M059J (cell line): ENCODE measurements at regions not wholly inside any gene's neighbourhood (a gene's known extent, or its start where the extent isn't known, plus 50 kb on each side); places are given as distances from the start of the nearest gene placed in this dataset.
"Not testable (repeated sequence)": the region's sequence is repeated elsewhere in the genome, so short reads cannot be mapped to it uniquely, and the experiment has no call there.

Source experiments
- DNase-seq: peaks from one replicate; pipeline ENCODE4 v3.0.0-alpha.2; 2012; ENCODE audit warnings: low read depth

GRCh38 chr9:15033316-15033715 is 123.1 kb upstream of the FREM1 start:
- no peak for DNase-seq

GRCh38 chr9:15032860-15033259 is 122.6 kb upstream of the FREM1 start:
- DNase-seq, result no peak

- DNase-seq, result no peak
Measured at GRCh38 chr9:15021146-15021545, 110.9 kb upstream of the FREM1 start.

- no peak for DNase-seq
Measured at GRCh38 chr9:15018096-15018637, 107.9 kb upstream of the FREM1 start.

- no peak for DNase-seq
Measured at GRCh38 chr9:15010581-15010980, 100.4 kb upstream of the FREM1 start.

GRCh38 chr9:15007698-15008097 is 97.5 kb upstream of the FREM1 start:
- DNase-seq, result no peak

GRCh38 chr9:14994738-14995137 is 84.5 kb upstream of the FREM1 start:
- DNase-seq, result no peak

GRCh38 chr9:14993901-14994554 is 83.8 kb upstream of the FREM1 start:
- DNase-seq, result no peak

- peak; percentile 81 for DNase-seq
Measured at GRCh38 chr9:14993061-14993800, 83.0 kb upstream of the FREM1 start.

GRCh38 chr9:14992516-14992915 is 82.3 kb upstream of the FREM1 start:
- DNase-seq, result peak; percentile 0

GRCh38 chr9:14992081-14992480 is 81.9 kb upstream of the FREM1 start:
- DNase-seq, result peak; percentile 5

GRCh38 chr9:14990647-14991046 is 80.4 kb upstream of the FREM1 start:
- DNase-seq, result peak; percentile 12

- peak; percentile 53 for DNase-seq
Measured at GRCh38 chr9:14989811-14990210, 79.6 kb upstream of the FREM1 start.

- not testable (repeated sequence) for DNase-seq
Measured at GRCh38 chr9:14989336-14989735, 79.1 kb upstream of the FREM1 start.

GRCh38 chr9:14987858-14988257 is 77.6 kb upstream of the FREM1 start:
- no peak for DNase-seq

GRCh38 chr9:14985419-14985818 is 75.2 kb upstream of the FREM1 start:
- DNase-seq, result no peak

- no peak for DNase-seq
Measured at GRCh38 chr9:14983599-14983998, 73.4 kb upstream of the FREM1 start.

GRCh38 chr9:14981291-14981950 is 71.2 kb upstream of the FREM1 start:
- DNase-seq, result no peak

GRCh38 chr9:14978022-14979000 is 68.1 kb upstream of the FREM1 start:
- DNase-seq, result no peak

- no peak for DNase-seq
Measured at GRCh38 chr9:14967450-14968321, 57.5 kb upstream of the FREM1 start.
